KMS-11 (cell line): ENCODE measurements at regions not wholly inside any gene's neighbourhood (a gene's known extent, or its start where the extent isn't known, plus 50 kb on each side); places are given as distances from the start of the nearest gene placed in this dataset.
"Not testable (repeated sequence)": the region's sequence is repeated elsewhere in the genome, so short reads cannot be mapped to it uniquely, and the experiment has no call there.

Experiments
- H2AFZ ChIP-seq: fragments of 200-600 bp; sonication (generic); 2 replicates; pipeline ENCODE4 v1.6.1; 2016; ENCODE audit warnings: antibody characterized with exemption, mixed run types, low read depth
- H3K27ac ChIP-seq: fragments of 200-600 bp; sonication (generic); 2 replicates; pipeline ENCODE4 v1.6.1; 2016; ENCODE audit warnings: mild to moderate bottlenecking, mixed run types
- H3K27me3 ChIP-seq: fragments of 200-600 bp; sonication (generic); 2 replicates; pipeline ENCODE4 v1.6.1; 2017; ENCODE audit warnings: mild to moderate bottlenecking, low read depth, mixed run types, moderate library complexity; ENCODE audit not compliant: insufficient read depth
- H3K36me3 ChIP-seq: fragments of 200-600 bp; sonication (generic); 2 replicates; pipeline ENCODE4 v1.6.1; 2017; ENCODE audit warnings: mild to moderate bottlenecking, mixed run types; ENCODE audit not compliant: insufficient read depth
- H3K4me1 ChIP-seq: fragments of 200-600 bp; sonication (generic); 2 replicates; pipeline ENCODE4 v1.6.1; 2016; ENCODE audit warnings: mild to moderate bottlenecking, low read depth, mixed run types; ENCODE audit not compliant: poor library complexity, severe bottlenecking
- H3K4me2 ChIP-seq: fragments of 200-600 bp; sonication (generic); 2 replicates; pipeline ENCODE4 v1.7.0; 2016; ENCODE audit warnings: mild to moderate bottlenecking, mixed run types
- H3K4me3 ChIP-seq: fragments of 200-600 bp; sonication (generic); IDR thresholded peaks from 2 replicates; pipeline ENCODE4 v1.6.1; 2017; ENCODE audit warnings: low read depth, low read length, mixed read lengths; ENCODE audit not compliant: insufficient read depth
- H3K79me2 ChIP-seq: fragments of 200-600 bp; sonication (generic); 2 replicates; pipeline ENCODE4 v1.6.1; 2016; ENCODE audit warnings: low read depth, mixed run types; ENCODE audit not compliant: insufficient read depth
- H3K9ac ChIP-seq: fragments of 200-600 bp; sonication (generic); 2 replicates; pipeline ENCODE4 v1.6.1; 2016; ENCODE audit warnings: mild to moderate bottlenecking, mixed run types
- H4K20me1 ChIP-seq: fragments of 200-600 bp; sonication (generic); 2 replicates; pipeline ENCODE4 v1.6.1; 2016; ENCODE audit warnings: mild to moderate bottlenecking, mixed run types; ENCODE audit not compliant: insufficient read depth
- TF ChIP-seq, protein P1 (sequence below): fragments of 200-600 bp; sonication (generic); conservative IDR thresholded peaks from 2 replicates; pipeline ENCODE4 v1.6.1; 2017; ENCODE audit warnings: low read depth, mild to moderate bottlenecking, antibody characterized with exemption, low read length, moderate library complexity, mixed read lengths

- H3K4me2 ChIP-seq = no peak overlapping the region
- H2AFZ ChIP-seq = no peak overlapping the region
- no peaks in the 10 kb centered on the region for H3K4me1 ChIP-seq
- H3K79me2 ChIP-seq = no peaks in the 10 kb centered on the region
- H3K9ac ChIP-seq = no peak overlapping the region
- H4K20me1 ChIP-seq = no peaks in the 10 kb centered on the region
- H3K36me3 ChIP-seq = no peaks in the 10 kb centered on the region
- TF ChIP-seq, protein P1, sequence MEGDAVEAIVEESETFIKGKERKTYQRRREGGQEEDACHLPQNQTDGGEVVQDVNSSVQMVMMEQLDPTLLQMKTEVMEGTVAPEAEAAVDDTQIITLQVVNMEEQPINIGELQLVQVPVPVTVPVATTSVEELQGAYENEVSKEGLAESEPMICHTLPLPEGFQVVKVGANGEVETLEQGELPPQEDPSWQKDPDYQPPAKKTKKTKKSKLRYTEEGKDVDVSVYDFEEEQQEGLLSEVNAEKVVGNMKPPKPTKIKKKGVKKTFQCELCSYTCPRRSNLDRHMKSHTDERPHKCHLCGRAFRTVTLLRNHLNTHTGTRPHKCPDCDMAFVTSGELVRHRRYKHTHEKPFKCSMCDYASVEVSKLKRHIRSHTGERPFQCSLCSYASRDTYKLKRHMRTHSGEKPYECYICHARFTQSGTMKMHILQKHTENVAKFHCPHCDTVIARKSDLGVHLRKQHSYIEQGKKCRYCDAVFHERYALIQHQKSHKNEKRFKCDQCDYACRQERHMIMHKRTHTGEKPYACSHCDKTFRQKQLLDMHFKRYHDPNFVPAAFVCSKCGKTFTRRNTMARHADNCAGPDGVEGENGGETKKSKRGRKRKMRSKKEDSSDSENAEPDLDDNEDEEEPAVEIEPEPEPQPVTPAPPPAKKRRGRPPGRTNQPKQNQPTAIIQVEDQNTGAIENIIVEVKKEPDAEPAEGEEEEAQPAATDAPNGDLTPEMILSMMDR = no peak
- no peak overlapping the region for H3K27ac ChIP-seq
- H3K4me3 ChIP-seq = no peak overlapping the region
- H3K27me3 ChIP-seq = no peaks in the 10 kb centered on the region
Observed at GRCh38 chrX:73913580-73913979, 61.1 kb upstream of the XIST start.

DNA sequence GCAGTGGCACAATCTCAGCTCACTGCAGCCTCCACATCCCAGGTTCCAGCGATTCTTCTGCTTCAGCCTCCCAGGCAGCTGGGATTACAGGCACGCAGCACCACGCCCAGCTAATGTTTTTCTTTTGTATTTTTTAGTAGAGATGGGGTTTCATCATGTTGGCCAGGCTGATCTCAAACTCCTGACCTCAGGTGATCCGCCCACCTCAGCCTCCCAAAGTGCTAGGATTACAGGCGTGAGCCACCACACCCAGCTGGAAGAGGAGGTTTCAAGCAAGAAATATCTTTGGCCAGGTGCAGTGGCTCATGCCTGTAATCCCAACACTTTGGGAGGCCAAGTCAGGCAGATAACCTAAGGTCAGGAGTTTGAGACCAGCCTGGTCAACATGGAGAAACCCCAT lies 59.4 kb upstream of the XIST start:
- H3K27me3 ChIP-seq, H4K20me1 ChIP-seq, H3K9ac ChIP-seq, H3K4me2 ChIP-seq, H3K36me3 ChIP-seq, H3K4me1 ChIP-seq, H3K79me2 ChIP-seq, H2AFZ ChIP-seq, H3K27ac ChIP-seq, H3K4me3 ChIP-seq: not testable (repeated sequence)

GRCh38 chrX:73905749-73906374 lies 53.3 kb upstream of the XIST start:
- not testable (repeated sequence) for H4K20me1 ChIP-seq, H3K27ac ChIP-seq, H3K4me2 ChIP-seq, H3K4me3 ChIP-seq, H3K36me3 ChIP-seq, H3K9ac ChIP-seq, H3K4me1 ChIP-seq, H3K27me3 ChIP-seq, H3K79me2 ChIP-seq, H2AFZ ChIP-seq

DNA sequence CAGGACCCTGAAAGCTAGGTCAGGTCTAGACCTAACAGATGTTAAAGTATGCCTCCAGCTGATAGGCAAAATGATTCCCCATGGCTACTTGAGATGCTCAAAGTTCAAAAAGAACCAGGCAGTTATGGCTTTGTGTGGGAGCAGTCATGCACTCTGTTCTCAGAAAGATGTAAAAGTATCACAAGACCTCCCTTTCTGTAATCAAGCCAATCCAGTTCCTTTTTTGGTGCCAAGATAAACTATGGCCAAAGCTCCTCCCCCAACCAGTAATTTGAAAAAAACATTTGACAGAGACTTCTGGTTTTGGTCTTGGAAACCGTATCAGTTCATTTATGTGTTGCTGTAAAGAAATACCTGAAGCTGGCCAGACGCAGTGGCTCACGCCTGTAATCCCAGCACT lies 51.4 kb upstream of the XIST start:
- H3K4me3 ChIP-seq = no peak overlapping the region
- no peaks in the 10 kb centered on the region for H3K79me2 ChIP-seq
- H2AFZ ChIP-seq = no peak overlapping the region
- no peaks in the 10 kb centered on the region for H4K20me1 ChIP-seq
- no peaks in the 10 kb centered on the region for H3K4me1 ChIP-seq
- no peak overlapping the region for H3K9ac ChIP-seq
- no peaks in the 10 kb centered on the region for H3K27me3 ChIP-seq
- H3K4me2 ChIP-seq = no peak overlapping the region
- no peaks in the 10 kb centered on the region for H3K36me3 ChIP-seq
- no peak overlapping the region for H3K27ac ChIP-seq
- TF ChIP-seq, protein P1 = no peak
